Ecto neural progenitor cell (in vitro differentiated cells): ENCODE measurements at regions not wholly inside any gene's neighbourhood (a gene's known extent, or its start where the extent isn't known, plus 50 kb on each side); places are given as distances from the start of the nearest gene placed in this dataset.
A peak's percentile ranks its signal among the peaks of the same experiment; 100 is the strongest.

ENCODE experiments used
- DNase-seq: peaks from one replicate; pipeline ENCODE4 v3.0.0-alpha.2; 2018; ENCODE audit warnings: low spot score

DNA sequence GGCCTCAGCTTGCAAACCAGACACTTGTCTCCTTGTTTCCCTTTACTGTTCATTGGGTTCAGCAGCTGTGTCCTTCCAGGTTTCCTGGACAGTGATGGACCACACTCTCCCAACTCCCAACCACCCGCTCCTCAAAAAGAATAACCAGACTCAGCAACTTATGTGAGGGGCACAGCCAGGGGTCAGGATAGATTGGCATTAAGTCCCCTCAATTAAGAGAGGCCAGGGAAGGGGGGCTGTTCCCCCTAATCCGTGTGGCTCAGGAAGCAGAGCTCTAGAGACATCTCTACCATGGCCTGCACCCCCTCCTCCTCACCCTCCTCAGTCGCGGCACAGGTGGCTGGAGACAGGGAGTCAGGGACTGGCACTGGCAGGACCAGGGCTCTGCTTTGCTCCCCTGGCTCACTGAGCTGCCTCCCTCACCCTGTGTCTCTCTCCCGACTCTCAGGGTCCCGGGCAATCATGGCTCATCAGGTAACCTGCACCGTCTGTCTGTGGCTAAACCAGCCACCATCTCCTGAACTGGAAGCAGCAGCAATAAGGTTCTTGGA, 111.7 kb downstream of the ZNF280B start:
- no peak for DNase-seq

DNA sequence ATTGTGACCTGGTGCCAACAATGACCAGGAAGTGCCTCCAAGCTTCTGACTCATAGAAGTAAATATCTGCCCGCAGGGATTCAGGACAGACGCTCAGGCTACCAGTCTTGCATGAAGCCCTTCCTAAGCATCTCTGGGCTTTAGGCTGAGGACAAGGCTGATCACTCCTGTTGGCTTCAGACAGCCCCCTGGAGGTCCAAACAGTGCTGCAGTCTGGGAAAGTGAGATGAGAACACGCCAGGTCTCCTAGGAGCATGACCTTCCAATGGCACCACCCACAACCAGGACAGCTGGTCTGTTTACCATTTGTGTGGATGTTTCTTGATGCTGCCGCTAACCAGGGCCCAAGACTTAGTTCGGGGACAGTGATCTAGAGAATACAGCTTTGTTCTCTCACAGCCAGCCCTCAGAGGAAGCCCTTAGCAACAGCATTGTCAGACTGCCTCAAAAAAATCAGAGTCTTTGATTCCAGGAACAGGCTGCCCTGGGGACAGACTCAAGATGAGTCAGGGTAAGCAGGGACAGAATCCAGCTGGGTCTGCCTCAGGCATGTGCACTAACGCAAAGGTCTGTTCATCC, 111.2 kb downstream of the ZNF280B start:
- peak; percentile 75 for DNase-seq

DNA sequence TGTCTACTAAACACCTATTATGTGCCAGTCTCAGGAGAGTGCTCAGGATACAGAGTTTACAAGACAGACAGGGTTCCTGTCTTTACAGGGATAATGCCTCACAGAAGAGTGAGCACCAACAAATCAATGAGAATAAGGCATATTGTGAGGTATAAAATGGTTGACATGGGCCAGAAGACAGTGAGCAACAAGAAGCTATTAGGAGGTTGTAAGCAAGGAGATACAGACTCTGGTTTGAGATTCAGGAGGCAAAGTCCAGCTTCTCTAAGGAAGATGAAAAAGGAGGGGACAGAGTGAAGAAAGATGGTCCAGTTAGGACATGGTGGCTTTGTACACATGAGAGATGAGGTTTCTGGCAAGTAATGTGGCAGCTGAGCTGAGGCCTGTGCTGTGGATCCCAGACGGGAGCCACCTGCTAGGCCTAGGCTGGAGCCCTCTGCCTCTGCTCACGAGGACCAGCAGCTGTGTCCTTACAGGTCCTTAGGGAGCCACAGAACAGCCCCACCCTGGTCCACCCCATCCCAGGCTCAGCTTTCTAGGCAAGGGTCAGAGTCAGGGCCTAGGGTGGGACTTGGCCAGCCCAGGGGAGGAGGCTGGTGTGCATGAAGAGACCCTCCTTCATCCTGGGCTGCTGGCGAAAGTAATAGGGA, 110.5 kb downstream of the ZNF280B start:
- no peak for DNase-seq

DNA sequence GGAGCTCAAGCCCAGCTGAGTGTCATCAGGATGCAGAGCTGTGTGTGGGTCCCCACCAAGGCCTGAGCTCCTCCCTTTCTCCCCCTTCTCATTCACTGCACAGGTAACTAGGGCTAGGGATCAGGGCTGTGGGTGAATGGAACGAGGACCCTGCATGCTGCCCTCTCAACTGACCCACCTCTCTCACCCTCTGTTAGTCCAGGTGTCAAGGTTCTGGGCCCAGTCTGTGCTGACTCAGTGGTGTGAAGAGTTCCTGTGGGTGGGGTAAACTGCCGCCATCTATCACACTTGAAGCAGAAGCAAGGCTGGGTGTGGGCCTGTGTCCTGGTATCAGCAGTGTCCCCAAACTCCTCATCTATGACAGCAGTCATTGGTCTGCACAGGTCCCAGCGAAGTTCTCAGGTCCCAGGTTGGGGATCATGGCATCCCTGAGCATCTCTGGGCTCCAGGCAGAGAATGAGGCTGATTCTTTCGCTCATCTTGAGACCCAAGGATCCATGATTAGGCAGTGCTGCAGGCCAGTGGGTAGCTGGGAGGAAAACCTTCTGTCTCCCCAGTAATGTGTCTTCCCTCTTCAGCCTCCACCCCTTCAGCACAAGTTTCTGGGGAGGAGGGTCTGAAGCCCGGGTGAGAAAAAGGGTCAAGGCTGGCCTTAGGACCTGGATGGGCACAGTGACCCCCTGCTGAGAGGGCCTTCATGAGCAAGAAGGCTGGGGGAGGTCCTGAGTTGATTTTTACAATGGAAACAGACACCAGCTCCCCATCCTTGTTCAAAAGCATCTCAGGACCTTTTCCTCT, 109.8 kb downstream of the ZNF280B start:
- no peak for DNase-seq

DNA sequence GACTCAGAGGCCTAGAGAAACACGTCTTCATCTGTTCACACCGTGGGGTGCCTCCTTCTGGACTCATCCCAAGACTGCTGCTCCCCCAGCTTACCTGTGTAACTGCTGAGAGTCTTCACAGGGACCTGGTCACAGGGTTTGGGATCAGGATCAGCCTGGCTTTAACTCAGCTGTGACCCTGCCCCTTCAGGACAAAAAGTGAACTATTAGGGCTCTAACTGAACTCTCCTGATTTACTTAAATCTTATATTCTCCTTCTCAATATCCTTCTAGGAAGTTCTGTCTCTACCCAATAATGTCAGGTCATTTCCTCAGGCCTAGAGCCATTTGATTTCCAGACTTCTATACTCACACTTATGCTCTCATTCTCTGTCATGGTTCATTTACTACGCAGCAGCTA, 108.4 kb downstream of the ZNF280B start:
- DNase-seq, result no peak

DNA sequence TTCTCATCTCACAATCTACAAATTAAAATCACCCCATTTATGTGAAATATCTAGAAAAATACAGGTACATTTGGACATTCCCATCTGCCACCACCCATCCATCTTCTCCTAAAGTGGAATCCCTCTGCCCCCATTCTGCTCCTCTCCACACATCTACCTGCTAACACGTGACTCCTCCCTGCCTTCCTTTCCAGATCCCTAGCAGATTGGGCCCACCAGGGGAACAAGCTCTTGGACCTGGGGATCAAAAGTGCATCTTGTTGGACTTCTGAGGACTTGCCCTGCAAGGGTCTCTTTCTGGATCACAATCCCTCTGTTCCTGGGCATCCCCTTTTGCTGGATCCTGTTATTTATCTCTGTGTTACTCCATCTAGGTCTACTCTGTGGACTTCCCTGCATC, 107.6 kb downstream of the ZNF280B start:
- DNase-seq, result no peak

DNA sequence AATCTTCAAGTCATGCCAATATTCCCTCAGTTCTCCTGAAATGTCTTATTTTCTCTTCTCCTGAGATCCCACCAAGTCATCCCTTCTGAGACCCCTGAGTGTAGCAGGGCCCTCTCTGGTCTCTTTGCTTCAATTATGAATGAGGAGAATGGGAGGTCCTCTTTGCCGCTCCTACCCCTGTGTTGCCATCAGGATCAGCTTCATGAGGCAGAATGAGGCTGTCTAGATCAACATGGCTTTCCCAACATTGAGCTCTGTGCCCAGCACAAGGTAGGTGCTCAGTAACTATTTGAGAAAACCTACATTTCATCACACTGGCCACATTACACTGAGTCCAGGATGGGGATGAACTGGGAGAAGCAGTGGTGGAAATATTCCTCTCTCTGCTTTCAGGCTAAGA, 107.2 kb downstream of the ZNF280B start:
- DNase-seq, result no peak

DNA sequence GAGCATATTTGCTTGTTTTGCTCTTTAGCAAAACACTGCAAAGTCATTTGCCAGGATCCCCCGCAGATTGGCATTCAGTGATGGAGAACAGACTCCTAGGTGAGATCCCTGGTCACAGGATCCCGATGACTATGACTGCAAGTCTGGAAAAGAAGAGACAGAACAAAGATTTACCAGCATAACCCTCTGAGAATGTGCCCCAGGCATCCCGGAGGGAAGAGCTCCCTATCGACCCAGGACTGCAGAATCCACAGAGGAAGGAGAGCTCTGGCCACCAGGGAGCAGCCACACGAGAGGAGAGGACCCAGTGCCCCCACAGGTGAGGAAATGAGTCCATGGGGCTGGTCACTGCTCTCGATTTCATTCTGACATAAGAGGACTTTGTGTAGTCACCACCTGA, 105.2 kb downstream of the ZNF280B start:
- no peak for DNase-seq

DNA sequence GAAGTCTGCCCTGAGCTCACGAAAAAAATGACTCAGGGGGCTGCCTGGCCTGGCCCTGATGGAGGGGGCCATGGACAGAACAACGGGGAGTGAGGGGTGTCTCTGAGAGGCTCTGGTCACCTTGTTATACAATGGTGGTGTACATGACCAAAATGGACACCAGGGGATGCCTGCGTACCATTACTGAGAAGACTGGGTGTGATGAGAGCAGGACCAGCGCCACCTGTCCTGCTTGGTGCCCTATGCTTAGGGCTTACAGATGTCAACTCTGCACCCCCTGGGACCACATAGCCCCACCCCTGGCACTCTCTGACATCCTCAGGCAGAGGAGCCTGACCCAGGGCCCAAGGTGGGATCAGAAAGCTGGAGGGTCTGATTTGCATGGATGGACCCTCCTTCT, 104.8 kb downstream of the ZNF280B start:
- no peak for DNase-seq

DNA sequence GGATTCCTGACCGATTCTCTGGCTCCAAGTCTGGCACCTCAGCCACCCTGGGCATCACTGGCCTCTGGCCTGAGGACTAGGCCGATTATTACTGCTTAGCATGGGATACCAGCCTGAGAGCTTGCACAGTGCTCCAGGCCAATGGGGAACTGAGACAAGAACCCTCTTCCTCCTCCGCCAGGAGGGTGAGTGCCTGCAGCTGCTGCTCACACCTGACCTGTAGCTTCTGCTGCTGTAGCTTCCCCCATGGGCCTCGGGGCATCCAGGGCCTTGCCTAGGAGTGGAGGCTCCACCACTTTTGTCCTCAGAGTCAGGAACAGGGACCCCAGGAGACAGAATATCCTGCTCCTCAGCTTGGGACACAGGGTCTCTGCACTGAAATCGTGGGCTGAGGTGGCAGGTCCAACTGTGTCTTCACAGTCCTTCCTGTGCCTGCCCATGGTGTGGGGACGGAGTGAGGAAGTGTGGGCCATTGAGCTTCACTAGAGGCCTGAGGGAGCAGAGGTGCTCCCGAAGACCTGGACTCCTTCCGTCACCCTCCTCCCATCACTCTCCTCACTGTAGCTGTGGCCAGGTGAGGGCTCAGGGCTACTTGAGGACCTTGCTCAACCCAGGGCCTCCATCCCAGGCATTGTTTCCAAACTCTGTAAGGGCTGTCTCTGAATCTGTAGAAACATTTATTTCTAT, 103.8 kb downstream of the ZNF280B start:
- DNase-seq, result no peak

DNA sequence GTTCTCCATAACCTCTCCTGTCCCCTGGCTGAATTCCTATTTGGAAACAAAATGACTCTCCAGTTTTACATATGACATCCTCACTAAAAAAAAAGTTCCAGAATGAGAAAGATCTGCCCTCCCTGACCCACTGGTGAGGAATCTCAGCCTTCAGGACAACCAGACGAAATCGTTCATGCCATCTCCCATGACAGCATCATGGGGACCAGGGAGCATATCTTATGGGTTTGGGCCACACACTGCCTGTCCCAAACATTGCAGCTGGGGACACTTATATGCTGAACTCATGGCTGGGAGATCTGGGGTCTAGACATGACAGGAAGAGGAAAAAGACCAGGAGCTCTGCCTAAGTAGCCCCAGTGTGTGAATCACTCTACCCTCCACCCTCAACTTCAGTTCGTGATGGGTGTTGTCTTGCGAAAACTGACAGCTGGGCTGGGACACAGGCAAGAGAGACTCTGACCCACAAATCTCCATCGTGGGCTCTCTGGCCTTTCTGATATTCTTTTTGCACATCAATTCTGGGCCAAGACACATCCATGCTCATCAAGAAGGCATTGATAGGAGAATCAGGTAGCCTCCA, 102.0 kb downstream of the ZNF280B start:
- DNase-seq, result no peak

DNA sequence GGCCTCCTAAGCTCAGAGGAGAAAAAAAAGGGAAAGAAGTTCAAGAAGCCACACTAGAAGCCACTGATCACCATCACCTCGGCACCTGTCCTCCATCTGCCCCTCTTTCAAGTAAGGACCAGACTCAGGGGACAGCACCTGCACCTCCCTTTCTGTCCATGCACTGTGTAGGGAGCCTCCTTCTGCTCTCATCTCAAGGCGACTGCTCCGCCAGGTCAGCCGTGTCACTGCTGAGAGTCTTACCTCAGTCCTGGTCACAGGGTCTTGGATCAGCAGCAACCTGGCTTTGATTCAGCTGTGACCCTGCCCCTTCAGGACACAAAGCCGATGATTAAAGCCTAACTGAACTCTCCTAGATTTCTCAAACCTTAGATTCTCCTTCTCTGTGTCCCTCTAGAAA, 101.5 kb downstream of the ZNF280B start:
- DNase-seq, result no peak

DNA sequence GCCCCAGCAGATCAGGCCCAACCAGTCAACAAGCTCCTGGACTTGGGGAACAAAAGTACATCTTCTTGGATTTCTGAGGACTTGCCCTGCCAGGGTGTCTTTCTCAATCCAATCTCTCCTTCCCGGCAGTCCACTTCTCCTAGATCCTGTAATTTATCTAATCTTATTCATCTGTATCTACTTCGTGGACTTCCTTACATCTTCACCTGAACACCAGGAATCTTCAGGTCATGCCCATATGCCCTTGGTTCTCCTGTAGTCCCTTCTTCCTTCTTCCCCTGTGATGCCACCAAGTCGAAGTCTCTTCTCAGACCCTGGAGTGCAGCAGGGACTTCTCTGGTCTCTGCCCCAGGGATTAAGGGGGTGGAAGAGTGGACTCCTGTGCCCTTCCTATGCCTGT, 100.3 kb downstream of the ZNF280B start:
- no peak for DNase-seq

DNA sequence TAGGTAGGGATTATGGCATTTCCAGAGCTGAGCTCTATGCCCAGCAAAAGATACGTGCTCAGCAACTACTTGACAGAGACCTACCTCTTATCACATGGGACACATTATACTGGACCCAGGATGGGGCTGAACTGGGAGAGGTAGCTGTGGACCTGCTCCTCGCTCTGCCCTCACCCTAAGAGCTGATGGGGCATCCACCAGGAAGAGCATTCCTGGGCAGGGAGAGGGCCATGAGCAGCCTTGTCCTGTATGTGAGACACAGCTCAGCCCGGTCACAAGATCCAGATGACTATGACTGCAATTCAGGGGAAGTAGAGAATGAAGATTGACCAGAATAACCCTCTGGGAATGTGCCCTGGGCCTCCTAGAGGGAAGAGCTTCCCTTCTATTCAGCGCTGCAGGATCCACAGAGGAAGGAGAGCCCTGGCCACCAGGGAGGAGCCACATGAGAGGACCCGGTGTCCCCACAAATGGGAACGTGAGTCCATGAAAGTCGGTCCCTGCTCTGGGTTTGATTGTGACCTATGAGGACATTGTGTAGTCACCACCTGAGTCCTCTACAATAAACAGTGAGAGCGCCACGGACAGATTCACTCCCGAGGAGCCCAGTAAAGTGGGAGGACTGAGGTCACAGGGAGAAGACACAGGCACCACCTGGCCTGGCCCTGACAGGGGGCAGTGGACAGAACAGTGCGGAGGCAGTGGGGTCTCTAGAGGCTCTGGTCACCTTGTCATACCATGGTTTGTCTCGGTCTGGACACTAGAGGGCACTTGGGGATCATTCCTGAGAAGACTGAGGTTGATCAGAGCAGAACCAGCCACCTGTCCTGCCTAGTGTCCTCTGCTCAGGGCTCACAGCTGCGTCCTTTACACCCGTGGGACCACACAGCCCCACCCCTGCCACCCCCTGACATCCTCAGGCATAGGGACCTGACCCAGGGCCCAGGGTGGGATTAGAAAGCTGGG, 99.5 kb downstream of the ZNF280B start:
- DNase-seq, result no peak

DNA sequence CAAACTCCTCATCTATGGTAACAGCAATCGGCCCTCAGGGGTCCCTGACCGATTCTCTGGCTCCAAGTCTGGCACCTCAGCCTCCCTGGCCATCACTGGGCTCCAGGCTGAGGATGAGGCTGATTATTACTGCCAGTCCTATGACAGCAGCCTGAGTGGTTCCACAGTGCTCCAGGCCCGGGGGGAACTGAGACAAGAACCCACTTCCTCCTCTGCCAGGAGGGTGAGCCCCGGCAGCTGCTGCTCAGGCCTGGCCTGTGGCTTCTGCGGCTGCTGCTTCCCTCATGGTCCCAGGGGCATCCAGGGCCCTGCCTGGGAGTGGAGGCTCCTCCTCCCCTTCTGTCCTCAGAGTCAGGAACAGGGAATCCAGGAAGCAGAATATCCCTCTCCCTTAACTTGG, 98.4 kb downstream of the ZNF280B start:
- no peak for DNase-seq

DNA sequence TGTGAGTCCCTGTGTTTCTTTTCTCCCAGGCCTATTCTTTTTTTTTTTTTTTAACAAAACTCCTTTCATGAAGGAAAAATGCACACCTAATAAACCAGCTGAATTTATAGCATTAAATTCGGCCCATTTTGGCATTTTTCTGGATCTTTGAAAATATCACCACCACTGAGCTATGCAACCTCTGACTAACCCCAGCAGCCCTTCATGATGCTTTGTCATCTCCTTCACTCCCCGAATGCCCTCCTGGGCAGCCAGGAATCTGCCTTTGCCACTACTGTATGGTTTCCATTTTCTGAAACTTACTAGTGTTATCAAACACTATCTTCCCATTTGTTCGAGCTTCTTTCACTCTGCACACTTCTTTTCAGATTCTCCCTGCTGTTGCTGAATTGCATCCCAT, 97.9 kb downstream of the ZNF280B start:
- DNase-seq, result no peak

DNA sequence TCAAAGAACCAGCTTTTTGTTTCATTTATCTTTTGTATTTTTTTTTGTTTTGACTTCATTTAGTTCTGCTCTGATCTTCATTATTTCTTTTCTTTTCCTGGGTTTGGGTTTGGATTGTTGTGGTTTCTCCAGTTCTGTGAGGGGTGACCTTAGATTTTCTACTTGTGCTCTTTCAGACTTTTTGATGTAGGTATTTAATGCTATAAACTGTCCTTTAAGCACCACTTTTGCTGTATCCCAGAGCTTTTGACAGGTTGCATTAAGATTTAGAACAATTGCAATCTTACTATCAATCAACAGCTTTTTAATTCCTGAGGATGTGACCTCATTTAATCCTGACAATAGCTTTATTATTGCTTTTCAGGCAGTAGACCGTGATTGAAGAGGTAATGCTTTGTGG, 94.3 kb downstream of the ZNF280B start:
- no peak for DNase-seq

DNA sequence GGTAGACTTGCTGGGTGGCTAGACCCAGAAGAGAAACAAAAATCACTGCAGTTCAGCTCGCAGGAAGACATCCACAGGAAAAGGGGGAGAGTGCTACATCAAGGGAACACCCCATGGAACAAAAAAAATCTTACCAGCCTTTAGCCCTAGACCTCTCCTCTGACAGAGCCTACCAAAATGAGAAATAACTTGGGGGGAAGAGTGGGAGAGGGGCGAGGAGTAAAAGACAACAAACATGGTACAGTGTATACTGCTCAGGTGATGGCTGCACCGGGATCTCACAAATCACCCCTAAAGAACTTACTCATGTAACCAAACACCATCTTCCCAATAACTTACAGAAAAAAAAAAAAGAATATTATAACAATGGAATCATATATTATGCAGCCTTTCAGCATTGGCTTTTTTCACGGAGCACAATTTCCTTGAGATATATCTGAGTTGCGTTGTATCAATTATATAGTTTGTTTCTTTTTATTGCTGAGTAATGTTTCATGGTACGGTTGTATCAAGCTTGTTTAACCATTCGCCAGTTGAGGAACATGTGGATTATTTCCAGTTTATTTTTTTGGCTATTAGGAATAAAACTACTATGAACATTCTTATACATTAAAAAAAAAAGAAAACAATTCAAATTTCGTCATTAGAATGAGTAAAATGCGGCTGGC, 90.9 kb downstream of the ZNF280B start:
- DNase-seq, result no peak

DNA sequence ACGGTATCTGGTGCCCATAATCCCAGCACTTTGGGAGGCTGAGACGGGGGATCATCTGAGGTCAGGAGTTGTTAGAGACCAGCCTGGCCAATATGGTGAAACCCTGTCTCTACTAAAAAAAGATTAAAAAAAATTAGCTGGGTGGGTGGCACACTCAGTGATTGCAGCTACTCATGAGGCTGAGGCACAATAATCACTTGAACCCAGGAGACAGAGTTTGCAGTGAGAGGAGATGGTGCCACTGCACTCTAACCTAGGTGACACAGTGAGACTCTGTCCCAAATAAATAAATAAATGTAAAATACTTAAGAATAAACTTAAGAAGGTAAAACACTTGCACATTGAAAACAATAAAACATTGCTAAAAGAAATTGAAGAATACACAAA, 90.4 kb downstream of the ZNF280B start:
- no peak for DNase-seq

DNA sequence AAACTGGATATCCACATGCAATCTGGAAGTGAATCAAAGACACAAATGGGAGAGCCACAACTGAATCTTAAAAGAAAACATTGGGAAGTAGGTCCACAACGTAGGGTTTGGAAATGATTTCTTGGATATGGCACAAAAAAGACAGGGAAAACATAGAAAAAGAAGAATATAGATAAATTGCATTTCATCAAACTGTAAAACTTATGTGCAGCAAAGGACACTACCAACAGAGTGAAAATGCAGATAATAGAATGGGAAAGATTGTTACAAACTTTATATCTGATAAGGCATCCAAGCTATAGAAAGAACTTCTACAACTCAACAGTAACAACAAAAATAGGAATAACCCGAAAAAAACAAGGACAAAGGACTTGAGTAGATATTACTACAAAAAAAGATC, 89.6 kb downstream of the ZNF280B start:
- no peak for DNase-seq

DNA sequence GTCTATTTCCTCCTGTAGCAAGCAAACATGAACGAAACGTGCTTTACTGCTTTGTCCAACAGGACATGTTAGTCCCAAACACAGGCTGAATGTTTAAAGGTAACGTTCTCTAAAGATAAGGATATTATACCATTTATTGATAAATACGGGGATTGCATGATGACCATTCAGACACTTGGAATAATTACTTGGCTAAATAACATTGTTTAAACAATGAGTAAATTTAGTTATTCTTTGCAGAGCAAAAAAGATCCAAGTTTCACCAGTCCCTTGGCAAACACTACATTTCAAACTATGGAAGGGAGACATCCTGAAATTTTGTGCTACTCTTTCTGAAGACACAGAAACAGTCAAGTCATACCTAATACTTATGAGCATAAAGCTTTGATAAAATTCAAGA, 88.0 kb downstream of the ZNF280B start:
- no peak for DNase-seq
